GM23338 (cell line): ENCODE measurements at regions not wholly inside any gene's neighbourhood (a gene's known extent, or its start where the extent isn't known, plus 50 kb on each side); places are given as distances from the start of the nearest gene placed in this dataset.

Experiments used
- ATAC-seq: fragments of 200-7000 bp; cut with Tn5 transposase; 3 replicates; pipeline ENCODE4 v1.9.1; 2020
- DNase-seq: peaks from one replicate; pipeline ENCODE4 v3.0.0-alpha.2; 2015; ENCODE audit warnings: low spot score
- H2AFZ ChIP-seq: fragments of 200-600 bp; sonication (generic); 2 replicates; pipeline ENCODE4 v1.8.0; 2016; ENCODE audit warnings: antibody characterized with exemption, mild to moderate bottlenecking, moderate library complexity
- H3F3A ChIP-seq: fragments of 200-600 bp; sonication (generic); replicated peaks from 2 replicates; pipeline ENCODE4 v1.8.0; 2017; ENCODE audit warnings: antibody characterized with exemption, mixed run types, low read depth
- H3K27ac ChIP-seq: fragments of 200-600 bp; sonication (generic); 2 replicates; pipeline ENCODE4 v1.6.1; 2016; ENCODE audit warnings: low read depth
- H3K27me3 ChIP-seq: fragments of 200-600 bp; sonication (generic); 2 replicates; pipeline ENCODE4 v1.8.0; 2016; ENCODE audit warnings: mild to moderate bottlenecking, mixed run types, moderate library complexity; ENCODE audit not compliant: insufficient read depth
- H3K36me3 ChIP-seq: fragments of 200-600 bp; sonication (generic); 2 replicates; pipeline ENCODE4 v1.8.0; 2016; ENCODE audit warnings: mild to moderate bottlenecking; ENCODE audit not compliant: insufficient read depth
- H3K4me1 ChIP-seq: fragments of 200-600 bp; sonication (generic); 2 replicates; pipeline ENCODE4 v1.8.0; 2016; ENCODE audit warnings: mild to moderate bottlenecking, moderate library complexity; ENCODE audit not compliant: insufficient read depth
- H3K4me2 ChIP-seq: fragments of 200-600 bp; sonication (generic); 2 replicates; pipeline ENCODE4 v1.7.1; 2017; ENCODE audit warnings: mixed run types
- H3K4me3 ChIP-seq: fragments of 200-600 bp; sonication (generic); 2 replicates; pipeline ENCODE4 v1.6.1; 2016; ENCODE audit warnings: mixed run types
- H3K79me2 ChIP-seq: fragments of 200-600 bp; sonication (generic); replicated peaks from 2 replicates; pipeline ENCODE4 v1.8.0; 2017; ENCODE audit warnings: mild to moderate bottlenecking; ENCODE audit not compliant: insufficient read depth
- H3K9me2 ChIP-seq: fragments of 200-600 bp; sonication (generic); 2 replicates; pipeline ENCODE4 v1.8.0; 2017; ENCODE audit not compliant: insufficient read depth
- H4K20me1 ChIP-seq: fragments of 200-600 bp; sonication (generic); replicated peaks from 2 replicates; pipeline ENCODE4 v1.8.0; 2017; ENCODE audit warnings: mild to moderate bottlenecking; ENCODE audit not compliant: insufficient read depth
- H3K27ac Mint-ChIP-seq: 2 replicates; pipeline ENCODE4 v1.8.0; 2020; ENCODE audit warnings: inconsistent platforms, mild to moderate bottlenecking, moderate library complexity, mixed read lengths
- H3K27me3 Mint-ChIP-seq: 3 replicates; pipeline ENCODE4 v1.8.0; 2022; ENCODE audit warnings: low read depth, mild to moderate bottlenecking, moderate library complexity, mixed read lengths, inconsistent platforms; ENCODE audit not compliant: insufficient read depth, poor library complexity
- H3K36me3 Mint-ChIP-seq: 3 replicates; pipeline ENCODE4 v1.8.0; 2021; ENCODE audit warnings: low read depth, mild to moderate bottlenecking, inconsistent platforms, moderate library complexity, mixed read lengths
- H3K4me1 Mint-ChIP-seq: 3 replicates; pipeline ENCODE4 v1.8.0; 2020; ENCODE audit warnings: mild to moderate bottlenecking, inconsistent platforms, mixed read lengths
- H3K4me3 Mint-ChIP-seq: 3 replicates; pipeline ENCODE4 v1.8.0; 2021; ENCODE audit warnings: moderate library complexity, mild to moderate bottlenecking, inconsistent platforms, mixed read lengths
- H3K9me3 Mint-ChIP-seq: 3 replicates; pipeline ENCODE4 v1.8.0; 2020; ENCODE audit warnings: moderate library complexity, mild to moderate bottlenecking, inconsistent platforms, mixed read lengths
- CREB1 ChIP-seq: fragments of 250-450 bp; sonication (Bioruptor Pico); IDR thresholded peaks from 2 replicates; pipeline ENCODE4 v1.5.0; 2020; ENCODE audit warnings: low read depth, mild to moderate bottlenecking, moderate library complexity
- CTCF ChIP-seq, 2 experiments: fragments of 200-600 bp in 1 of 2; sonication (generic) in 1 of 2; conservative IDR thresholded peaks; 2 replicates each; pipeline versions ENCODE4 v1.5.1 to v1.6.1; 2016 to 2017; ENCODE audit warnings: antibody characterized with exemption in 2 of 2, low read depth in 2 of 2, mild to moderate bottlenecking in 2 of 2, moderate library complexity in 1 of 2
- ETS1 ChIP-seq: IDR thresholded peaks from 2 replicates; pipeline ENCODE4 v1.6.1; 2016; ENCODE audit warnings: antibody characterized with exemption
- EZH2 ChIP-seq: fragments of 200-600 bp; sonication (generic); IDR thresholded peaks from one replicate; pipeline ENCODE4 v1.8.0; 2017; ENCODE audit warnings: antibody characterized with exemption, mild to moderate bottlenecking, low read depth; ENCODE audit not compliant: unreplicated experiment
- EZH2phosphoT487 ChIP-seq: fragments of 200-600 bp; sonication (generic); IDR thresholded peaks from one replicate; pipeline ENCODE4 v1.8.1; 2018; ENCODE audit warnings: antibody characterized with exemption; ENCODE audit not compliant: unreplicated experiment
- JUNB ChIP-seq: IDR thresholded peaks from one replicate; pipeline ENCODE4 v1.6.1; 2016; ENCODE audit warnings: antibody characterized with exemption; ENCODE audit not compliant: unreplicated experiment
- NANOG ChIP-seq: IDR thresholded peaks from 2 replicates; pipeline ENCODE4 v1.6.1; 2016; ENCODE audit warnings: antibody characterized with exemption, borderline replicate concordance
- POLR2AphosphoS5 ChIP-seq: IDR thresholded peaks from 2 replicates; pipeline ENCODE4 v1.6.1; 2016; ENCODE audit warnings: antibody characterized with exemption, low read depth
- REST ChIP-seq: IDR thresholded peaks from one replicate; pipeline ENCODE4 v1.6.1; 2018; ENCODE audit warnings: antibody characterized with exemption; ENCODE audit not compliant: unreplicated experiment
- STAT1 ChIP-seq: IDR thresholded peaks from one replicate; pipeline ENCODE4 v1.6.1; 2016; ENCODE audit warnings: antibody characterized with exemption; ENCODE audit not compliant: unreplicated experiment
- ZNF114 ChIP-seq: fragments of 250-450 bp; sonication (Bioruptor Pico); IDR thresholded peaks from 2 replicates; pipeline ENCODE4 v1.5.0; 2020; ENCODE audit warnings: mild to moderate bottlenecking, moderate library complexity
- ZNF331 ChIP-seq: fragments of 250-450 bp; sonication (Bioruptor Pico); IDR thresholded peaks from 2 replicates; pipeline ENCODE4 v1.5.0; 2020; ENCODE audit warnings: low read depth, mild to moderate bottlenecking, moderate library complexity
- ZNF462 ChIP-seq: fragments of 250-450 bp; sonication (Bioruptor Pico); IDR thresholded peaks from 2 replicates; pipeline ENCODE4 v1.5.0; 2020; ENCODE audit warnings: mild to moderate bottlenecking, moderate library complexity

- Histone ChIP-seq H3K27ac (no peak overlapping the region), H3K4me1 (no peaks in the 10 kb centered on the region), H3K27me3 (no peaks in the 10 kb centered on the region), H3K4me3 (no peak overlapping the region), H3K9me2 (no peaks in the 10 kb centered on the region), H3K36me3 (no peaks in the 10 kb centered on the region), H3K79me2 (no peaks in the 10 kb centered on the region), H4K20me1 (no peaks in the 10 kb centered on the region), H3K4me2 (no peak overlapping the region), H2AFZ (no peak overlapping the region), H3F3A (no peaks in the 10 kb centered on the region)
- Mint-ChIP-seq H3K4me1 (peaks cover 4% of the 10 kb centered on the region; the same call in 2 of the 3 replicates), H3K4me3 (no peak overlapping the region), H3K36me3 (no peaks in the 10 kb centered on the region), H3K27me3 (no peaks in the 10 kb centered on the region), H3K27ac (no peak overlapping the region), H3K9me3 (no peaks in the 10 kb centered on the region)
- no peak for TF ChIP-seq ZNF114 (CRISPR knock-in tag)
- no peak for TF ChIP-seq POLR2AphosphoS5
- no peak for TF ChIP-seq NANOG
- TF ChIP-seq ZNF331, result no peak
- no peak for TF ChIP-seq CREB1
- no peak for TF ChIP-seq ZNF462 (CRISPR knock-in tag)
- TF ChIP-seq EZH2, result no peak
- no peak for TF ChIP-seq EZH2phosphoT487
- TF ChIP-seq STAT1, result no peak
- no peak for TF ChIP-seq REST
- no peak for TF ChIP-seq ETS1
- no peak for TF ChIP-seq JUNB
- no peak for TF ChIP-seq CTCF (conservative IDR thresholded peaks at IDR 0.05; ENCODE audit: low read depth in 2 of 2)
- ATAC-seq, result no peak
- no peak for DNase-seq
Measured at GRCh38 chr4:159722918-159723317, 620.0 kb downstream of the RAPGEF2 start.
